ENCODE measurements at regions not wholly inside any gene's neighbourhood (a gene's known extent, or its start where the extent isn't known, plus 50 kb on each side); places are given as distances from the start of the nearest gene placed in this dataset.

DNA sequence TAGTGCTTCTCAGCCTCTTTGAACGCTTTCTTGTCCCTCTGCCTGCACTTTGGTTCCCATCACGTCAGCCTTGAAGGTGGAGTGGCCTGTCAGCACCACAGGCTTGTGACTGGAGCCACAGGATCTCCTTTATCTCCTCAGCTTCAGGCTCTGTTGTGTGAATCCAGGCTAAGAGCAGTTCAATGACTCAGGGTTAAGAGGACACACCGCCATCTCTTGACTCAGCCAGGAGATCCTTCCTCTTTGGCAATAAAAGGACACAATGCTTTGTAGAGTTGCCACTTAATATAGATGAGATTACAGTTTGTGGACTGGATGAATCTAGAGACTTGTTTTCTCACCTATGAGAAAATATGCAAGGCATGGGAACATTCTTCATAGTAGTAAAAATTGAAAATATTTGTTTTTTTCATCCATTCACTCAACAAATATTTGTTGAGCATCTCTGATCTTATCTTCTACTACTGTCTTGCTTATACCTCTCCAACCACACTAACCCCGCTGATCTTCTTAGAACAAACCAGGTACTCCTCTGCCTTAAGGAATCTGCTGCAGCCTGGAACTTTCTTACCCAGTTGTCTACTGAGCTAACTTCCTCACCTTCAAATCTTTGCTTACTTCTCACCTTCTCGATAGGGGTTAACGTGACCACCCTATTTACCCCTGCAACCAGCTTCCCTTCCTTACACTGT, 62.3 kb downstream of the UCHL1 start:
- peak; percentile 34 for DNase-seq (ENCODE audit: low read depth)

DNA sequence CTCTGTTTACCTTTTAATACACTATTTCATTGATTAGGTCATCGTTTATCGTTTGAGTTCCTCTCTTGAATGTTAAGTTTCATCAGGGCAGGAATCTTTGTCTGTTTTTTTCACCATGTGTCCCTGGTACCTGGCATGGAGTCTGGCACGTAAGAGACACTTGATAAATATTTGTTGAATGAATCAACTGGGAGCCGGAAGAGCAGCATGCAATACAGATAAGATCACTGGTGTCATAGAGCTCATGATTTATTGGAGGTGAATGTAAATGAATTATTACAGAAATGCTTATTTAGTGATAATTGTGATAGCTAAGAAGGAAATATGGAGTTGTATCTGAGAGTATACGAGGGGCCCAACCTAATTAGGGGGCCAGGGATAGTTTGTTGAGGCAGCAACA, 62.8 kb downstream of the UCHL1 start:
- DNase-seq (ENCODE audit: low read depth), result no peak

DNA sequence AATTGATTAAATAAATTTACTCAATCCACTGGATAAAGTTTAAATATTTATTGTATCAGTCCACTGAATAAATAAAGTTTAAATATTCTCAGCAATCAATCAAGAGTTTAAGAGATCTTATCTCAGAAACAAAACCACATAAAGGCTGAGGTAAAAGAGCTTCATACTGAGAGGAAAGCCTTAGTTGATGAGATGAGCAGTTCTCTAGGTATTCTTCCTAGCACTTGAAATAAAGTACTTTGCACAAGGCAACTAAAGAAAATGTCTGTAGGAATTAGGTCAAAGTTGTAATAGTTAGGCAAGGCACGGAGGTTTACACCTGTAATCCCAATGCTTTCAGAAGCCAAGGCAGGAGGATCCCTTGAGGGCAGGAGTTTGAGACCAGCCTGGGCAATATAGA, 63.5 kb downstream of the UCHL1 start:
- no peak for DNase-seq (ENCODE audit: low read depth)

DNA sequence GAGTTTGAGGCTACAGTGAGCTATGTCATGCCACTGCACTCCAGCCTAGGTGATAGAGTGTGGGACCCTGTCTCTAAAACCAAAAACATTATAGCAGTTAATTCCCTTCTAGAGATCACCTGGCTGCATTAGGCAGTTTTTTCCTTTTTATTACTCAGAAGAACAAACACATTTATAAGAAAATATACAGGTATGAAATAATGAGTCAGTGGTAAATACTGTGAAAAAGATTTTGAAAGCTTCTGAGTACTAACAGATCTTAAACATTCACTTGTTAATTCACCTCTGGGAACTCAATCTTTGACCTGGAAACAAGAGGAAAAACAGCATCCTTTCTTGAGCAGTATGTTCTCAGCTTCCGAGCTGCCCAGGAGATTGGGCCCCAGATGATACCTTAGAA, 64.1 kb downstream of the UCHL1 start:
- no peak for DNase-seq (ENCODE audit: low read depth)

DNA sequence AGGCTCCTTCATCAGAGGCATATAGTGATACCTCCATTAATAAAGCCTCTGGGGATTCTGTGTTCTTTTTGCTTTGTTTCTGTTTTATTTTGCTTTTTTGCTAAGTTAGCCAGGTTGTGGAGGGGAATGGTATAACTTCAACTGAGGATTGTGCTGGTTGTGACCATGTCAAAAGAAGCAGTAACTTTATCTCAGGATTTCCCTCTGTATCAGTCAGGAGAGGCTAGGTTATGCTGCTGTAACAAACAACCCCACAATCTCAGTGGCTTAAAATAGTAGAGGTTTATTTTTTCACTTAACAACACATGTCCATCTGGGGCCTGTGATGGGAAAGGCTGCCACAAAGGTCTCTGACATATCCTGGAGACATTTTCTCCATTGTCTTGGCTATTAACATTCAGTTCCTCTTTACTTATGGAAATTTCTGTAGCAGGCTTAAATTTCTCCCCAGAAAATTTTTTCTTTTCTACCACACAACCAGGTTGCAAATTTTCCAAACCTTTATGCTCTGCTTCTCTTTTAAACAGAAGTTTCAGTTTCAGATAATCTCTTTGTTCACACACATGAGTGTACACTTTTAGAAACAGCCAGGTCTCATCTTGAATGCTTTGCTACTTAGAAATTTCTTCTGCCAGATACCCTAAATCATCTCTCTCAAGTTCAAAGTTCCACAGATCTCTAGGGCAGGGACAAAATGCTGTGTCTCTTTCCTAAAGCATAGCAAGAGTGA, 64.7 kb downstream of the UCHL1 start:
- no peak for DNase-seq (ENCODE audit: low read depth)

DNA sequence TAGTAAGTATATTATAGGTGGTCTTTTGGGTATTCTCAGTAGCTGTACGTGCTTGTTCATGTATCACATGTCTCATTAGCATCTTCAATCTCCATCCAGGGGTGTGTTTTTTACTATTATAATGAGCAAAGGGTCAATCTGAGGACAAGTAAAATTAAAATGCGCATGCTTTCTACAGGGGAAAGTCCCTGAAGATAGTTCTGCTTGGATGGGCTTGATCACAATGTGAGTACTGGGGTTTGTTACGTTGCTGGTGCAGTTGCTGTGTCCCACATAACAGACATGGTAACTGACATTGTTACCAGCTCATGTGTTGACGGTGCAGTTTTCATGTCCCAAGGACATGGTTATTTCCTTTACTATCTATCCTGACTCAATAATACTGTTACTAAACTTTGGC, 65.9 kb downstream of the UCHL1 start:
- no peak for DNase-seq (ENCODE audit: low read depth)

DNA sequence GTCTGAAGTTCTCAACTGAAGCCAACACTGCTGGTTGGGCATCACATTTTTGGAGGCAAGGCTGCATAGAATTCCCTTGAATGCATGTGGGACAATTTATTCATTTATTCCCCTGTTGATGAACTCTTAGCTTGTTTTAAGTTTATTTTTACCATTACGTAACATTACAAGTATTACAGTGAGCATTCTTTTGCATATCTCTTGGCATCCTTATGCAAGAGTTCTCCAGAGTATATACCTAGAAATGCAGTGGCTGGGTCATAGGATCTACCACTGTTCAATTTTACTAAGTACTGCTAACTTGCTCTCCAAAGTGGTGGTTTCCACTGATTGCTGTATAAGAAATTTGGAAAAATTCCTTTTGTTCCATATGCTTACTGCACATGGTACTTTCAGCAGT, 66.5 kb downstream of the UCHL1 start:
- DNase-seq (ENCODE audit: low read depth), result no peak

DNA sequence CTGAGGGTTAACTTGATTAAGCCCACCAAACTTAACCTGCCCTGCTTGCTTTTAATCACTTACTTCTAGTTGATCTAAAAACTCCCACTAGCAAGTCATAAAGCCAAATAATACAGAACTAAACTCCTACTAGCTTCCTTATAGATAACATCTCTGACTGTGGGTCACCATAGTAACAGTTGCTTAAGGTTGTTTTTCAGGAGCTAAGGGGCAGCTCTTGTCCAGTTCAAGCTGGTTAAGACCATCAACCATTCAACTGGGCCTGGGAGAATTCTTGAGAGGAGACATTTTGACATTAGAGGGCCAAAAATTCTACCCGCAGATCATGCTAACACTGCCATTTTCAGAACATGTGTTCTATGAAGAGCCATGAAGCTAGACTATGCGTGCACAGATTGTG, 67.0 kb downstream of the UCHL1 start:
- DNase-seq (ENCODE audit: low read depth), result peak; percentile 69

DNA sequence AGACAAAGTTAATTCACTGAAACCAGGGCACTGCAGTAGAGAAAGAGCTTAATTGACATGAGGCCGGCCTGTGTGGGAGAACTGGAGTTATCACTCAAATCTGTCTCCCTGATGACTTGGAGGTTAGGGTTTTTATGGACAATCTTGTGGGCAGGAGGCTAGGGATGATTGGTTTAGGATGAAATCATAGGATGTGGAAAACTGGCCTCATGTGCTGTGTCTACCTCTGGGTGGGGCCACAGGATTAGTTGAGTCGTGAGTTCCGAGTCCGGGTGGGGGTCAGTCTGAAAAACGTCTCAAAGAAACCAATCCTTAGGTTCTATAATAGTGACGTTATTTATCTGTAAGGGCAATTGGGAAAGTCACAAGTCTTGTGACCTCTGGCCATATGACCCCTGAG, 68.1 kb downstream of the UCHL1 start:
- DNase-seq (ENCODE audit: low read depth), result no peak

DNA sequence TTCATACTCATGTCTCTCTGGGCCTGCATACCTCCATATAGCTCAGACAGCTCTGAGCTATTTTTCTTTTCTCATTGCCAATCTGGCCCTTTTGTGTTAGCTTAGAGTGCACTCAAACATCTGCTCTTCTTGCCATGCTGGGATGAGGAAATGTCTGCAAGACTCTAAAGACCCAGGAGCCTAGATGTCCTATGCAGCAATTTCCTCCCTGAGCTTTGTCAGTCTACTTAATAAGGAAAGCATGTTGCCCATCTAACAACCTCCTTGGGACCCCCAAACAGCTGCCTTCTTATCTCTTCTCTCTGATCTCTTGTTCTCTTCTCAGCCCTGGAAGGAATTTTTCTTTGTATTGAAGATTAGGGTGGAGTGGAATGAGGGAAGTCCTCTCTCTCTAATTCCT, 69.2 kb downstream of the UCHL1 start:
- DNase-seq (ENCODE audit: low read depth), result no peak

DNA sequence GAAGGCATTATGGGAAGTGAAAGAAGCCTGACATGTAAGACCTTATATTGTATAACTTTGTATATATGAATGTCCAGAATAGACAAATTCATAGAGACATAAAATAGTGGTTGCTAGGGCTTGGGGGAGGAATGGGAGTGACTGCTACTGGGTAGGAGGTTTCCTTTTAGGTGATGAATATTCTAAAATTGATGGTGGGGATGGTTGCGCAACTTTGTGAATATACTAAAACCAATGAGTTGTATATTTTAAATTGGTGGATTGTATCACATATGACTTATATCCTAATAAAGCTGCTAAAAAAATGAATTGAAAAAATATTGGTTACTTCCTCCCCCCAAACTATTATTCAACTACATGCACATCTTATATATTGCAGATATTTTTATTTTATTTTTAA, 70.0 kb downstream of the UCHL1 start:
- DNase-seq (ENCODE audit: low read depth), result no peak

DNA sequence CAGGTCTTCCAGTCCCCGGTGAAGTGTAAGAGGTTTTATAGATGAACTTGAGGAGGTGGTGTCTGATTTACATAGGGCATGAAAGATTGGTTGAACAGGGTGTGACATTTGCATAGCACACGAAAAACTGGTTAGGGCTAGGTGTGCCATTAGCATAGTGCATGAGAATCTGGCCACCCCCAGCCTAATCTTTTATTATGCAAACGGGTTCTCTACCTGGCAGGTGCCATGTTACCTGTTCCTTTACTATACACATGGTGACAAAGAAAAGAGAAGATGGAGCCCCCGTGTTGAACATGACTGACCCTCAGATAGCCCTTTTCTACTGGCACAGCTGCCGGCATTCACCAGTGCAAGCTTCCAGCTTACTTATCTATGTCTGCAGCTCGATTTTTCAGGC, 71.0 kb downstream of the UCHL1 start:
- no peak for DNase-seq (ENCODE audit: low read depth)

DNA sequence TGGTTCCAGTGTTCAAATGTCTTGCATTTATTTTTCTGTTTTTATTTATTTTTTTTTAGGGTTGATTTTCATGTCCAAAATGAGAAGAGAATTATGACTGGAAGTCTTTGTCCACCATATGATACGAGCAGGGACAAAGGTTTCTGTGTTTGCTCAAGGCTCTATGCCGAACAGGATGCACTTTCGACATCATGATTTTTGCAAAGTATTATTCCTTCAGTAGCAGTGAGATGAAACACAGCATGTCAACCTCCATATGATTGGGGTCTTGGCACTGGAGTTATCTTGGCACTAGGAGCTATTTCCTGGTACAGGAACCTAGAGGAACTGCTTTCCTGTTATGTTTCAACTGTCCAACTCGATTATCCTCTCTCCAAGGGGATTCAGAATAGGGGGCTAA, 72.6 kb downstream of the UCHL1 start:
- no peak for DNase-seq (ENCODE audit: low read depth)

DNA sequence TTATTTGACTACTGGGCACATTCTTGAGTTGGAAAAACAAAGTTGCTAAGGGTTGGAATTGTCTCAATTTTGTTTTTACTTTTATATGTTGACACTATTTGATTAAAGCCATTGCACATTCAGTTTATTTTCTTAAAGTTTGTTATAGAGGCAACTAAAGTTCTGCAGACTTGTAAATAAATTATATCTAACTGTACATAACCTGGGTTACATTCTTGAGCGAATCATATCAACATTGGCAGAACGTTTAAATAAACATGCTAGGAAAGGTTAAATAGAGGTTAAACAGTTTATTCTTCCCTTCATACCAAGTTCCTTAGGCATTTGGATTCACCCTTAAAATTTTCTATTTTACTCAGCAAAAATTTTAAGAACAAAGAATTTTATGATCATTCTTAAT, 74.5 kb downstream of the UCHL1 start:
- no peak for DNase-seq (ENCODE audit: low read depth)

DNA sequence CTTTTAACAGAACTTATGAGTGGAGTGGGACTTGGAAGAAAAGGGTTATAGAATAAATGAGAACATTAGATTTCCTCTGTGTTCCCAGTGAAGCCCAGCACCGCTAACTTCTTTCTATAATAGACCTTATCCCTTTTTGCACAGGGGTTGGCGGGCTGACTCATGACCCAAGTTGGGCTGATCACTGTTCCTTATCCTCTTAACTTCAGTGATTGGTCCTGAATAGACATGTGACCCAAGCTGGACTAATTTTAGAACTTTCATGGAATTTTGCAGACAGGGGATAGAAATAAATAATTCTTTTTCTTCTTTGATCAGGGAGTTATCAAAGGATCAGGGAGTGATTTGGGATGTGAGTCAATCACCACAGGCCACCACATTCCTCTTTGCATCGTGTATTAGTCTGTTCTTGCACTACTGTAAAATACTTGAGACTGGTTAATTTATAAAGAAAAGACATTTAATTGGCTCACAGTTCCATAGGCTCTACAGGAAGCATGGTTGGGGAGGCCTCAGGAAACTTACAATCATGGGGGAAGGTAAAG, 75.9 kb downstream of the UCHL1 start:
- no peak for DNase-seq (ENCODE audit: low read depth)

DNA sequence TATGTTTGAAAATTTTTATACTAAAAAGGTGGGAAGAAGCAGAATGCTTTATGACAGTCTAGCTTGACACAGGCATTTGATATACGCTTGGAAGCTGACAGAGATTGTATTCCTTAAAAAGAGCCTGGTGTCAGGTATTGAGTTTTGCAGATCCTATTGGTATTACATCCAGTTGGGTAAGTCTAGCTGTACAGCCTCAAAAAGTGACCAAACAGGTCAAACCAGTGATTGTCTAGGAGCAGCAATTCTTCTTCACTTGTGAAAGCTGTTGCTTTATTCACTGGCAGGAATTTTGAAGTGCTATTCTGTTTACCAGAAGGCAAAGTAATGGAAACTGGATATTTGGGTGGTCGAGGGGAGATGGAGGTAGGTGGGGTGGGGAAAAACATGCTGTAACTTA, 77.5 kb downstream of the UCHL1 start:
- no peak for DNase-seq (ENCODE audit: low read depth)

DNA sequence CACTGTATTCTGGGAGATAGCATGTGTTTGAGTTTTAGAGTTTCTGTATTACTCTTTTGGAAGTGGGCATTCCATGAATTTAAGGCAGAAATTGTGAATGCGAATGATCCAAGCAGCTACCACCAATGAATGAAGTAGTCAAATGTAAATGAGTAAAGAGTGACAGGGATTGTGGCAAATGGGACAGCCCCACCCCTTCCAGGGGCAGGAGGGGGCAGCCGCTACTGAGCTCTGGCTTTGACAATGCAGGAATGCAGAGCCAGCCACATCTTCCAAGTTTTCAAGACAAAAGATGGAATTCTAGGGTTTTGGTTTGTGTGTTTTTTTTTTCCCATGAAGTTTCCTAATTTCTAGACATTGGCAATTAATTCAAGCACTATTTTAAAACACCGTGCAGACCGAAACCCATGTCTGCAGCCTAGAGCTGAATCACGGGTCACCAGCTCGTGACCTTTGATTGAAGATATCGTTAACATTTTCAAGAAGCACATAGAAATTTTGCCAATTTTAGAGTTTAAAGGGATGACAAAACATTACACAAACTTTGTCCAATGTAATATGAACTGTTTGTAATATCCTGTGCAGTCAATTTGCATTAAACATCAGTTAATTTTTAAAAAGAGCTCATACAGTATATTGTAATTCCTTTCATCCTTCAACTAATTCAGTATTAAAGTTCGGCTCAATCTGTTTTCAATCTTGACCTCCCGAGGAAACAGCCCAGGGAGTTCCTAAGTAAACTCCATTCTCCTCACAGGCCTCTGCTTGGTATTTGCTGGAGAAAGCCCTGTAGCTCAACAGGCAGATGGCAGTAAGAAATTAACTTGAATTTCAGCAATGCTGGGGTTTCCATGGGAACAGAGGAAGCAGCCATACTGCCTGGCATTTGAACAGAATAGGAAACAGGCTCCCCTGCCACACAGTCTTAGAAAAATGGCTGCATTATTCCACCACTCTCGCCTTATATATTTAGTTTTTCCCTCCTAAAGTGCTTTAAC, 83.4 kb downstream of the UCHL1 start:
- DNase-seq (ENCODE audit: low read depth), result peak; percentile 90

DNA sequence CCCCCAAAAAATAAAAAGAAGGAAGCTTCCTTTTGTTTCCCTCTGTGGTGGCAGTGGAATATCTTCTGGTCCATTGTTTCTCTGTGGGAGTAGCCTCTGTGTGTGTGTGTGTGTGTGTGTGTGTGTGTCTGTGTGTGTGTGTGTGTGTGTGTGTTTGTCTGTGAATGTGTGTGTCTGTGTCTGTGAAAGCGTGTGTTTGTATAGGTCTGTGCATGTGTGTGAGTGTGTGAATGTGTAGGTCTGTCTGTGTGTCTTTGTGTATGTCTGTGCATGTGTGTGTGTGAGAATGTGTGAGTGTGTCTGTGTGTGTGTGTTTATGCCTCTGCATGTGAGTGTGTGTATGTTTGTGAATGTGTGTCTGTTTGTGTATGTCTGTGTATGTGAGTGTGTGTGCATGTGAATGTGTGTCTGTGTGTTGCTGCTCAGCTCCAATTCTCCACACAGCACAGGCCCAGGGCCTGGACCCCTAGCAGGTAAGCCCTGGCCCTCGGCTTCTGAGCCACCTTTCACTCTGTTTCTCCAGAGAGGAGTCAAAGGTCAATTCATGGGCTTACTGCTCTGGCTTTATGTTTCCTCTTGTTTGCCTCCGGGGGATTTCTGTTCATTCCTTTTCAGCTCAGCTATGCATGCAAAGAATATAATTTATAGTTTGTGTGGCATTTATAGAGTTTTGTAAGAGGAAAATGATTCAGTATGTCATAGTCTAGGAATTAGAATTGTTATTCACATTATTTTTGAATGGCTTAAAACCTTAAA, 89.8 kb downstream of the UCHL1 start:
- DNase-seq (ENCODE audit: low read depth), result peak; percentile 80

DNA sequence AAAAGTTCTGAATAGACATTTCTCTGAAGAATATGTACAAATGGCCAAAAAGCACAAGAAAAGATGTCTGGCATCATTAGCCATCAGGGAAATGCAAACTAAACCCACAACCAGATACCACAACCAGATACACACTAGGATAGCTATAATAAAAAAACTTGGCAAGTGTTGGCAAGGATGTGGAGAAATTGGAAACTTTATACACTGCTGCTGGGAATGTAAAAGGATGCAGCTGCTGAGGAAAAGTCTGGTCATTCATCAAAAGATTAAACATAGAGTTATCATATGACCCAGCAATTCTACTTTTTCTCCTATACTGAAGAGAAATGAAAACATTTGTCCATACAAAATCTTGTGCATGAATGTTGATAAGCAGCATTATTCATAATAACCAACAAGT, 92.3 kb downstream of the UCHL1 start:
- DNase-seq (ENCODE audit: low read depth), result no peak

DNA sequence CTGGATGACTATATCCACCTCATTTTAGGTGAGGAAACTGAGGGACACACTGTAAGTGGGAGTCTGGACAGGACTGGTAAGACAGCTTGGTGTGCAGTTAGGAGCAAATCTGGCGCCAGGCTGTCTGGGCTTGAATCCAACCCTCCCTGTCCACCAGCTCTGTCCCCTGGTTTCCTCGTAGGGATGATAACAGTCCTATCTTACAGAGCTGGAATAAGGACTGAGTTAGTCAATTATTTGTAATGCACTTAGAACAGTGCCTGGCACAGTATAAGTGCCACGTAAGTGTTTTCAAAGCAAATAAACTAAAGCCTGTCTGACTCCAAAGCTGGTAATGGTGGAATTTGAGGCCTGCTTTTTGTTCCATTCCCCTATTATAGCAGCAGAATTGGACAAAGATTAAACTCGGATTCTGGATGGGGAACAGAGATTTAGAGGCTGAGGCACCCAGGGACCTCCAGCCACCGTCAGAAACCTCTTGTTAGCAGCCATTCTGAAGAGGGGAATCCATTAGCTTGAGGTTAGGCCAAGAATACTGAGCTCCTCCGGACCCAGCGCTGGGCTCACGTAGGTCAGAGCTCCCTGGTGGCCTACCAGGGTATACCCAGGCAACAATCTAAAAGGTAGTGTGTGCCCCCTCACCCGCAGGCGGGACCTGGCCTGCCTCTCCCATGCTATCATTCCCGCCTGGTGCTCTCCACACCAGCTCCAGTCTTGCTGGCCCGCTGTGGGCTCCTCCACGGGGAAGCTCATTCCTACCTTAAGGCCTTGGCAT, 102.1 kb downstream of the UCHL1 start:
- no peak for DNase-seq (ENCODE audit: low read depth)

DNA sequence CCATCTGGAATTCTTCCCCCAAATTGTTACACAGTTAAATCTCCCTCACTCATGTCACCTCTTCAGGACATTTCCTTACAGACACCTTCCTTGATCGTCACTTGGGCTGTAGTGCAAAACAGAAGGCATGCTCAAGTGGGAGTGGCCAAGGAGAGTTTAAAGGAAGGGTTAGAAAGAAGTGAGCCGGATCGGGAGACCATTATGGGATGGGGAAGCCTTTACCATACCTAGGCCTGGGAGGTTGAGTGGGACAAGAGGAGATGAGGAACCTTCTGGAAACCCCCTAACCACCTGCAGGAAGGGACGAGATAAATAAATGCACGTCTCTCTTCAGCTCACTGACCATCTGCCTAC, 102.7 kb downstream of the UCHL1 start:
- DNase-seq (ENCODE audit: low read depth), result no peak
